Fibroblast of lung (primary cell): ENCODE measurements at regions not wholly inside any gene's neighbourhood (a gene's known extent, or its start where the extent isn't known, plus 50 kb on each side); places are given as distances from the start of the nearest gene placed in this dataset.

Source experiments
- DNase-seq, 2 donors: peaks; one replicate each; pipeline versions ENCODE4 v3.0.0 to v3.0.0-alpha.2; 2010; ENCODE audit warnings: low read depth in 2 of 2
- H2AFZ ChIP-seq: 2 replicates; pipeline ENCODE4 v1.5.1; 2012; ENCODE audit warnings: low read length, control low read depth, inconsistent platforms
- H3K27ac ChIP-seq: 2 replicates; pipeline ENCODE4 v1.5.1; 2011; ENCODE audit warnings: low read length, control low read depth; ENCODE audit not compliant: insufficient read depth
- H3K27me3 ChIP-seq: 2 replicates; pipeline ENCODE4 v1.5.1; 2011; ENCODE audit warnings: mild to moderate bottlenecking, low read length; ENCODE audit not compliant: control insufficient read depth, insufficient read depth
- H3K36me3 ChIP-seq: 2 replicates; pipeline ENCODE4 v1.5.1; 2011; ENCODE audit warnings: low read length; ENCODE audit not compliant: control insufficient read depth, insufficient read depth
- H3K4me1 ChIP-seq: 2 replicates; pipeline ENCODE4 v1.5.1; 2011; ENCODE audit warnings: low read length; ENCODE audit not compliant: control insufficient read depth, insufficient read depth; ENCODE audit errors: extremely low read depth
- H3K4me2 ChIP-seq: 2 replicates; pipeline ENCODE4 v1.5.1; 2011; ENCODE audit warnings: low read length, control low read depth; ENCODE audit not compliant: insufficient read depth; ENCODE audit errors: extremely low read depth
- H3K4me3 ChIP-seq, 4 experiments: fragments of 200-600 bp in 1 of 4; sonication (generic) in 1 of 4; replicated peaks in 1 of 4; 2 replicates each; pipeline ENCODE4 v1.5.1; 2011 to 2016; ENCODE audit warnings: low read length in 4 of 4, low read depth in 3 of 4, mild to moderate bottlenecking in 3 of 4, control low read depth in 2 of 4, inconsistent platforms in 1 of 4, mixed read lengths in 1 of 4; ENCODE audit not compliant: insufficient read depth in 1 of 4; ENCODE audit errors: control extremely low read depth in 1 of 4
- H3K79me2 ChIP-seq: 2 replicates; pipeline ENCODE4 v1.5.1; 2012; ENCODE audit warnings: mild to moderate bottlenecking, low read length, inconsistent platforms; ENCODE audit not compliant: control insufficient read depth, insufficient read depth
- H3K9ac ChIP-seq: 2 replicates; pipeline ENCODE4 v1.5.1; 2011; ENCODE audit warnings: mild to moderate bottlenecking, low read length, control low read depth; ENCODE audit not compliant: insufficient read depth
- H3K9me3 ChIP-seq: 2 replicates; pipeline ENCODE4 v1.5.1; 2012; ENCODE audit warnings: low read depth, low read length; ENCODE audit not compliant: control insufficient read depth, insufficient read depth
- H4K20me1 ChIP-seq: 2 replicates; pipeline ENCODE4 v1.5.1; 2011; ENCODE audit warnings: low read length; ENCODE audit not compliant: control insufficient read depth, insufficient read depth; ENCODE audit errors: extremely low read depth
- CTCF ChIP-seq, 2 donors: IDR thresholded peaks in 1 of 2; conservative IDR thresholded peaks in 1 of 2; 1 replicate in 1 of 2; 2 replicates in 1 of 2; pipeline ENCODE4 v1.5.1; 2011 to 2012; ENCODE audit warnings: low read length in 2 of 2, control low read depth in 1 of 2, inconsistent platforms in 1 of 2, low read depth in 1 of 2, mild to moderate bottlenecking in 1 of 2
- EZH2 ChIP-seq: IDR thresholded peaks from 2 replicates; pipeline ENCODE4 v1.5.1; 2012; ENCODE audit warnings: low read length, control low read depth, mild to moderate bottlenecking; ENCODE audit errors: missing control alignments

- Histone ChIP-seq H3K27me3 (no peaks in the 10 kb centered on the region), H3K4me3 (no peak overlapping the region), H4K20me1 (no peaks in the 10 kb centered on the region), H2AFZ (no peak overlapping the region), H3K9ac (no peak overlapping the region), H3K4me2 (no peak overlapping the region), H3K4me1 (no peaks in the 10 kb centered on the region), H3K9me3 (no peaks in the 10 kb centered on the region), H3K36me3 (no peaks in the 10 kb centered on the region), H3K79me2 (no peaks in the 10 kb centered on the region), H3K27ac (no peak overlapping the region)
- no peak for DNase-seq
- TF ChIP-seq EZH2 (no peak), CTCF (conservative IDR thresholded peaks at IDR 0.05 in 1 of 2, IDR thresholded peaks at IDR 0.05 in 1 of 2; ENCODE audit: low read depth in 1 of 2, low read length in 2 of 2) (no peak)
These were observed 267.2 kb downstream of the TMEM114 start for GRCh38 chr16:8323153-8323552.

- Histone ChIP-seq H3K9ac (no peak overlapping the region), H3K9me3 (no peaks in the 10 kb centered on the region), H3K4me1 (no peaks in the 10 kb centered on the region), H3K79me2 (no peaks in the 10 kb centered on the region), H3K36me3 (no peaks in the 10 kb centered on the region), H3K4me3 (no peak overlapping the region), H3K4me2 (no peak overlapping the region), H3K27ac (no peak overlapping the region), H2AFZ (no peak overlapping the region), H3K27me3 (no peaks in the 10 kb centered on the region), H4K20me1 (no peaks in the 10 kb centered on the region)
- TF ChIP-seq EZH2, result no peak
- no peak for DNase-seq
These were observed 270.2 kb downstream of the TMEM114 start for GRCh38 chr16:8320131-8320530.

- TF ChIP-seq CTCF (conservative IDR thresholded peaks at IDR 0.05 in 1 of 2, IDR thresholded peaks at IDR 0.05 in 1 of 2; ENCODE audit: low read depth in 1 of 2, low read length in 2 of 2) (no peak), EZH2 (no peak)
- H3K9me3 ChIP-seq, result no peaks in the 10 kb centered on the region
- no peaks in the 10 kb centered on the region for H4K20me1 ChIP-seq
- no peak overlapping the region for H3K9ac ChIP-seq
- no peak for DNase-seq
- no peaks in the 10 kb centered on the region for H3K79me2 ChIP-seq
- H3K4me1 ChIP-seq, result no peaks in the 10 kb centered on the region
- H3K4me2 ChIP-seq, result no peak overlapping the region
- H2AFZ ChIP-seq, result no peak overlapping the region
- no peak overlapping the region for H3K4me3 ChIP-seq
- no peak overlapping the region for H3K27ac ChIP-seq
- no peaks in the 10 kb centered on the region for H3K27me3 ChIP-seq
- no peaks in the 10 kb centered on the region for H3K36me3 ChIP-seq
These were observed 279.5 kb downstream of the TMEM114 start for GRCh38 chr16:8310816-8311215.
